ENCODE measurements at regions not wholly inside any gene's neighbourhood (a gene's known extent, or its start where the extent isn't known, plus 50 kb on each side); places are given as distances from the start of the nearest gene placed in this dataset.
"Not testable (repeated sequence)": the region's sequence is repeated elsewhere in the genome, so short reads cannot be mapped to it uniquely, and the experiment has no call there.

- Histone ChIP-seq H3K27ac (no peak overlapping the region), H3K27me3 (no peaks in the 10 kb centered on the region), H3K9me3 (no peaks in the 10 kb centered on the region), H3K4me1 (no peaks in the 10 kb centered on the region), H3K4me3 (no peak overlapping the region), H3K36me3 (no peaks in the 10 kb centered on the region)
- TF ChIP-seq POLR2AphosphoS5 (IDR thresholded peaks at IDR 0.05) (no peak), CTCF (IDR thresholded peaks at IDR 0.05) (no peak), POLR2A (IDR thresholded peaks at IDR 0.05) (no peak), EP300 (IDR thresholded peaks at IDR 0.05) (no peak)
- no peak for DNase-seq
- 92 to 93% methylated on average over 3 of the region's 3 CpGs for WGBS, 2 donors
- intact Hi-C loops (cut with DNase I) = no loop called here
Observed at GRCh38 chr5:120173125-120173524, 291.0 kb upstream of the PRR16 start.

DNA sequence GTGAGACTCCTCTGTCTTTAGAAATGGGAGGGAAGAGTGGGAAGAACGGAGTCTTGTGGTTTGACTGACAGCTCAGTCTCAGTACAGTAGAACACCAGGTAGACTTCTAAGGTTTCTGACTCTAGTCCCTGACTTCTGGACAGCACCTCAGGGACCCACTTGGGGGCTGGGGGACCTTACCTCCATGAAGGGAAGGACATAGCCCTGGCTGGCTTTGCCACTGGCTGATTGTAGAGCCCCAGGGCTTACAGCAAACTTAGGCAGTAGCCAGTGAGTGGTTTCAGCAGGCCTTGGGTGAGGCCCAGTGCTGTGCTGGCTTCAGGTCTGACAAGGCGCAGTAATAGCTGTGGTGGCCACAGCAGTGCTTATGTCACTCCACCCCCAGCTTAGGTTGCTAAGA lies 290.0 kb upstream of the PRR16 start:
- WGBS, 2 donors = 94 to 95% methylated on average over 2 of the region's 2 CpGs
- Histone ChIP-seq H3K27me3 (no peaks in the 10 kb centered on the region), H3K27ac (no peak overlapping the region), H3K4me1 (no peaks in the 10 kb centered on the region), H3K9me3 (no peaks in the 10 kb centered on the region), H3K36me3 (no peaks in the 10 kb centered on the region), H3K4me3 (no peak overlapping the region)
- intact Hi-C loops (cut with DNase I) = no loop called here
- DNase-seq = no peak
- TF ChIP-seq POLR2A (IDR thresholded peaks at IDR 0.05) (no peak), POLR2AphosphoS5 (IDR thresholded peaks at IDR 0.05) (no peak), CTCF (IDR thresholded peaks at IDR 0.05) (no peak)

GRCh38 chr5:120181238-120181637 lies 282.9 kb upstream of the PRR16 start:
- H3K4me1 ChIP-seq; H3K36me3 ChIP-seq; H3K27me3 ChIP-seq; intact Hi-C loops (cut with DNase I); H3K27ac ChIP-seq; H3K4me3 ChIP-seq; DNase-seq; H3K9me3 ChIP-seq: not testable (repeated sequence)
- WGBS, 2 donors = 85 to 91% methylated on average over 10 of the region's 10 CpGs

GRCh38 chr5:120194650-120195049 lies 269.4 kb upstream of the PRR16 start:
- DNase-seq; H3K27ac ChIP-seq; H3K4me3 ChIP-seq; H3K36me3 ChIP-seq; intact Hi-C loops (cut with DNase I); H3K27me3 ChIP-seq; H3K4me1 ChIP-seq; H3K9me3 ChIP-seq: not testable (repeated sequence)
- 80 to 83% methylated on average over 2 of the region's 2 CpGs for WGBS, 2 donors

DNA sequence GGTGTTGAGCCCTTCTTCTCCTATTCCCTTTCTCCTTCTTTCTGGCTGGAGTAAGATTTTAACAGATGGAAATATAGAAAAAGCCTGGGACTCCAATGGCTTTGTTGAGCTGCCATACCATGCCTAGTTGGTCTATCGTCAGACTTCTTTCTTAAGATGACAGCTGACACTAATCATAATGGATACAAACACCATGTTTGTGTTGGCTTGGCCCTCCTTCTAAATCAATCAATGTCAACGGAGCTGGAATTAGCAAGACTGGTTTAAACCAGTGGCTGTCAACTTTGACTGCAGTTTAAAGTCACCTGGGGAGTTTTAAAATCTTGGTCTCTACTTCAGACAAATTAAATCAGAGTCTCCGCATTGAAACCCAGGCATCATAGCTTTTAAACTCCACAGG lies 264.5 kb upstream of the PRR16 start:
- H3K36me3 ChIP-seq = no peaks in the 10 kb centered on the region
- H3K4me1 ChIP-seq = no peaks in the 10 kb centered on the region
- DNase-seq = no peak
- no peak overlapping the region for H3K4me3 ChIP-seq
- intact Hi-C loops (cut with DNase I) = no loop called here
- H3K9me3 ChIP-seq = no peaks in the 10 kb centered on the region
- TF ChIP-seq CTCF (IDR thresholded peaks at IDR 0.05) (no peak), EP300 (IDR thresholded peaks at IDR 0.05) (no peak), POLR2AphosphoS5 (IDR thresholded peaks at IDR 0.05) (no peak), POLR2A (IDR thresholded peaks at IDR 0.05) (no peak)
- H3K27me3 ChIP-seq = no peaks in the 10 kb centered on the region
- no peak overlapping the region for H3K27ac ChIP-seq
- 25 to 68% methylated on average over 3 of the region's 3 CpGs for WGBS, 2 donors

DNA sequence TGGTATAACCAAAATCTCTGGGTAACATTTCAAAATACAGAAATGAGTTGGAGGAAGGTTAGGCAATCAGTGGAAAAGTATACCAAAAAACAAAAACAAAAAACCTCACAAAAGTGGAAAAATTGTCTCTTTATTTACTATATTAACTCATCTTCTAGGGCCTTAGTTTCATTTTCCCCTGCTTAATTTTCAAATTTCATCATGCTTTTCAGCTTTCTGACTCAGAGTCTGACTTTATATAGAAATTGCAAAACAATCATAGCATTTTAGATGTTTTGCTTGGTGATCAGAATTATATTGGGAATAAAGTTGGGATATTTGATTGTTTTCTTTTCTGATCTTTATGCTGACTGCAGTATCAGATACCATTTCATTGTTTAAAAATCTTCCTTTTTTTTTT lies 257.0 kb upstream of the PRR16 start:
- TF ChIP-seq POLR2A (IDR thresholded peaks at IDR 0.05) = no peak
- TF ChIP-seq EP300 (IDR thresholded peaks at IDR 0.05) = no peak
- intact Hi-C loops (cut with DNase I) = no loop called here
- Histone ChIP-seq H3K27me3 (no peaks in the 10 kb centered on the region), H3K4me3 (no peak overlapping the region), H3K9me3 (no peaks in the 10 kb centered on the region), H3K36me3 (no peaks in the 10 kb centered on the region), H3K27ac (no peak overlapping the region), H3K4me1 (no peaks in the 10 kb centered on the region)
- DNase-seq = no peak

All from sigmoid colon (tissue), 6 donors.